ENCODE measurements at regions not wholly inside any gene's neighbourhood (a gene's known extent, or its start where the extent isn't known, plus 50 kb on each side); places are given as distances from the start of the nearest gene placed in this dataset.
A peak's percentile ranks its signal among the peaks of the same experiment; 100 is the strongest.

- WGBS, 2 donors, result 67% methylated on average over 4 of the region's 4 CpGs
Observed at GRCh38 chr2:120677696-120678247, 57.9 kb upstream of the GLI2 start.

GRCh38 chr2:120678251-120678650 is 57.4 kb upstream of the GLI2 start:
- no peak for TF ChIP-seq POLR2A (IDR thresholded peaks at IDR 0.05)
- H3K4me3 ChIP-seq (ENCODE audit: low read depth, poor library complexity, severe bottlenecking), result no peak overlapping the region
- intact Hi-C loops (cut with DNase I; ENCODE audit: low total_unique reads), result loop anchor here (10.0 kb wide), 1 partner anchor 153 kb away; no protein-coding TSS in a partner anchor
- WGBS, 2 donors, result 54 to 75% methylated on average over 6 to 7 of the region's 7 CpGs
- no peak for DNase-seq (ENCODE audit: low spot score in 2 of 2)

More at GRCh38 chr2:120677696-120678247, 57.9 kb upstream of the GLI2 start:
- TF ChIP-seq CTCF (IDR thresholded peaks at IDR 0.05) (no peak), POLR2A (IDR thresholded peaks at IDR 0.05) (no peak)
- intact Hi-C loops (cut with DNase I; ENCODE audit: low total_unique reads), result loop anchor here (10.0 kb wide), 1 partner anchor 153 kb away; no protein-coding TSS in a partner anchor
- no peak overlapping the region for H3K4me3 ChIP-seq (ENCODE audit: low read depth, poor library complexity, severe bottlenecking)
- DNase-seq (ENCODE audit: low spot score in 2 of 2), result no peak

GRCh38 chr2:120678926-120679325 is 56.7 kb upstream of the GLI2 start:
- TF ChIP-seq POLR2A (IDR thresholded peaks at IDR 0.05) (no peak), CTCF (IDR thresholded peaks at IDR 0.05) (no peak)
- no peak overlapping the region for H3K4me3 ChIP-seq (ENCODE audit: low read depth, poor library complexity, severe bottlenecking)
- no peak for DNase-seq (ENCODE audit: low spot score in 2 of 2)
- intact Hi-C loops (cut with DNase I; ENCODE audit: low total_unique reads), result loop anchor here (10.0 kb wide), 1 partner anchor 154 kb away; no protein-coding TSS in a partner anchor
- 79 to 86% methylated on average over 7 of the region's 7 CpGs for WGBS, 2 donors

- intact Hi-C loops (cut with DNase I; ENCODE audit: low total_unique reads), result loop anchor here (10.0 kb wide), 1 partner anchor 155 kb away; no protein-coding TSS in a partner anchor
- no peak for DNase-seq (ENCODE audit: low spot score in 2 of 2)
- no peak overlapping the region for H3K4me3 ChIP-seq (ENCODE audit: low read depth, poor library complexity, severe bottlenecking)
- TF ChIP-seq CTCF (IDR thresholded peaks at IDR 0.05) (no peak), POLR2A (IDR thresholded peaks at IDR 0.05) (no peak)
- 92 to 95% methylated on average over 9 of the region's 9 CpGs for WGBS, 2 donors
Observed at GRCh38 chr2:120679526-120679925, 56.1 kb upstream of the GLI2 start.

- no peak for TF ChIP-seq POLR2A (IDR thresholded peaks at IDR 0.05)
- TF ChIP-seq CTCF (IDR thresholded peaks at IDR 0.05), result peak in 1 of 3 donors; percentile 84
- H3K4me3 ChIP-seq (ENCODE audit: low read depth, poor library complexity, severe bottlenecking), result no peak overlapping the region
- intact Hi-C loops (cut with DNase I; ENCODE audit: low total_unique reads), result loop anchor here (1.0 kb wide), 1 partner anchor 336 kb away; no protein-coding TSS in a partner anchor
- peak; percentile 84 to 97 for DNase-seq (ENCODE audit: low spot score in 2 of 2)
- WGBS, 2 donors, result 21 to 28% methylated on average over 12 to 14 of the region's 18 CpGs
Observed at GRCh38 chr2:120680136-120680761, 55.4 kb upstream of the GLI2 start.

GRCh38 chr2:120681181-120681580 is 54.5 kb upstream of the GLI2 start:
- TF ChIP-seq POLR2A (IDR thresholded peaks at IDR 0.05) (no peak), CTCF (IDR thresholded peaks at IDR 0.05) (no peak)
- no peak overlapping the region for H3K4me3 ChIP-seq (ENCODE audit: low read depth, poor library complexity, severe bottlenecking)
- no peak for DNase-seq (ENCODE audit: low spot score in 2 of 2)
- intact Hi-C loops (cut with DNase I; ENCODE audit: low total_unique reads), result no loop called here
- 62 to 63% methylated on average over 4 of the region's 4 CpGs for WGBS, 2 donors
